Loucy (cell line): ENCODE measurements at regions not wholly inside any gene's neighbourhood (a gene's known extent, or its start where the extent isn't known, plus 50 kb on each side); places are given as distances from the start of the nearest gene placed in this dataset.

Experiments used
- CTCF ChIP-seq: fragments of 200-600 bp; sonication (generic); conservative IDR thresholded peaks from 2 replicates; pipeline ENCODE4 v1.5.1; 2014; ENCODE audit warnings: mild to moderate bottlenecking, antibody characterized with exemption, low read length
- EZH2phosphoT487 ChIP-seq: fragments of 200-600 bp; IDR thresholded peaks from 2 replicates; pipeline ENCODE4 v1.6.1; 2018; ENCODE audit warnings: antibody characterized with exemption, mild to moderate bottlenecking, moderate library complexity, borderline replicate concordance

DNA sequence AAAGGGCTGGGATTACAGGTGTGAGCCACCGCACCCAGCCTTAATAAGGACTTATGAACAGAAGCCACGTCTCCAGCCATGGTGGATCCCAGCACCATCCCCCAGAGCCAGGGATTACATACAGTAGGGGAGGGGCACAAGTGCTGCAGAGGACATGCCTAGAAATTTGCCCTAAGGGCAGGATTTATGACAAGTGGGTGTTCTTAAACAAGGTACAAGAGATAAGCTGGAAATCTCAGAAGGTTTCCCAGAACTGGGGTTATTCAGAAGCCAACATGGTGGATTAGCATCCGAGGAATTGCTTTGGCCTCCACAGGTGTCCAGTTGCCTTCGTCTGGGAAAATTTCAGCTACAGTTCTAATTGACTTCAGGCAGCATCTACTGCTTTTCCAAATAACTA is 114.4 kb upstream of the EGLN3 start:
- TF ChIP-seq CTCF (no peak), EZH2phosphoT487 (no peak)
